Fibroblast of skin of right quadriceps (primary cell): ENCODE measurements at regions not wholly inside any gene's neighbourhood (a gene's known extent, or its start where the extent isn't known, plus 50 kb on each side); places are given as distances from the start of the nearest gene placed in this dataset.

ENCODE experiments used
- DNase-seq: peaks from one replicate; pipeline ENCODE4 v3.0.0-alpha.2; 2013

- DNase-seq: no peak
Measured at GRCh38 chr2:8224347-8225190, 457.3 kb upstream of the ID2 start.

GRCh38 chr2:8225266-8225665 is 456.6 kb upstream of the ID2 start:
- no peak for DNase-seq

- no peak for DNase-seq
Measured at GRCh38 chr2:8225798-8226197, 456.1 kb upstream of the ID2 start.

GRCh38 chr2:8229546-8229986 is 452.3 kb upstream of the ID2 start:
- DNase-seq: peak; percentile 65

- DNase-seq: no peak
Measured at GRCh38 chr2:8230466-8230865, 451.4 kb upstream of the ID2 start.

GRCh38 chr2:8231902-8232301 is 450.0 kb upstream of the ID2 start:
- DNase-seq: no peak

GRCh38 chr2:8232871-8233270 is 449.0 kb upstream of the ID2 start:
- DNase-seq: no peak

- no peak for DNase-seq
Measured at GRCh38 chr2:8234253-8234652, 447.6 kb upstream of the ID2 start.

GRCh38 chr2:8234757-8235374 is 447.0 kb upstream of the ID2 start:
- DNase-seq: no peak

GRCh38 chr2:8235419-8235818 is 446.4 kb upstream of the ID2 start:
- DNase-seq: no peak

GRCh38 chr2:8236391-8236790 is 445.5 kb upstream of the ID2 start:
- DNase-seq: no peak

- DNase-seq: no peak
Measured at GRCh38 chr2:8238521-8239230, 443.2 kb upstream of the ID2 start.

- DNase-seq: peak; percentile 45
Measured at GRCh38 chr2:8239531-8240088, 442.2 kb upstream of the ID2 start.

- DNase-seq: no peak
Measured at GRCh38 chr2:8241317-8241716, 440.5 kb upstream of the ID2 start.

GRCh38 chr2:8242739-8243138 is 439.1 kb upstream of the ID2 start:
- peak; percentile 32 for DNase-seq

- no peak for DNase-seq
Measured at GRCh38 chr2:8243748-8244400, 438.0 kb upstream of the ID2 start.

GRCh38 chr2:8244639-8245038 is 437.2 kb upstream of the ID2 start:
- DNase-seq: no peak

GRCh38 chr2:8246137-8246536 is 435.7 kb upstream of the ID2 start:
- no peak for DNase-seq

GRCh38 chr2:8247905-8248622 is 433.8 kb upstream of the ID2 start:
- DNase-seq: peak; percentile 4

- DNase-seq: no peak
Measured at GRCh38 chr2:8248623-8248957, 433.3 kb upstream of the ID2 start.

GRCh38 chr2:8249141-8249540 is 432.7 kb upstream of the ID2 start:
- no peak for DNase-seq

GRCh38 chr2:8249769-8250168 is 432.1 kb upstream of the ID2 start:
- DNase-seq: no peak
